Ramos (cell line): ENCODE measurements at regions not wholly inside any gene's neighbourhood (a gene's known extent, or its start where the extent isn't known, plus 50 kb on each side); places are given as distances from the start of the nearest gene placed in this dataset.
"Not testable (repeated sequence)": the region's sequence is repeated elsewhere in the genome, so short reads cannot be mapped to it uniquely, and the experiment has no call there.

Experiments used
- in situ Hi-C: fragments of 300-500 bp; cut with MboI; formaldehyde crosslinking; loops from one replicate; pipeline ENCODE4 v1.14.3; 2022; ENCODE audit warnings: low sequenced_read_pairs; ENCODE audit not compliant: unreplicated experiment

DNA sequence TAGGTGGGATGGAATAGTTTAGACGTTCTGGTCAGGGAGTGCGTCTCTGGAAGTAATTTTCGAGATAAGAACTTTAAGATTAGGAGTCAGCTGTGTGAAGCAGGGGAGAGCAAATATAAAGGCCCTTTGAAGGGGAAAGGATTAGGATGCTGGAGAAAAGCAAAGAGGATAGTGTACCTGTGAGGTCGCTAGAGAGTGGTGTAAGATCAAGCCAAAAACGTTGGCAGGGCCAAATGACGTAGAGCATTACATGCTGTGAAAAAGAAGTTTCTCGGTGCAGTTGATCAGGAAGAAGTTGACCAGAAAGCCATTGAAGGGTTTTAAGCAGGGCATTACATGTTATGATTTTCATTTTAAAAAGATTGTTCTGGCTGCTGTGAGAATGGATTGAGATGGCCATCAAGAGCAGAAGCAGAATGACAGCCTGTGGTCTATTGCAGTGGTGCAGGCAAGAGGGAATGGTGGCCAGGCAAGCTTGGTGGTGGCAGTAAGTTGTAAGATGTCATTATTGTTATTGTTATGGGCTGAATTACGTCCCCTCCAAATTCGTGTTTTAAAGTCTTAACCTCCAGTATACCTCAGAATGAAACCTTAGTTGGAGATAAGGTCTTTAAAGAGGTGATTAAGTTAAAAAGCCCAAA is 113.6 kb upstream of the KIF26B start:
- in situ Hi-C loops, result loop anchor here (5.0 to 10.0 kb wide), 2 partner anchors 244 to 436 kb away; no protein-coding TSS in a partner anchor

DNA sequence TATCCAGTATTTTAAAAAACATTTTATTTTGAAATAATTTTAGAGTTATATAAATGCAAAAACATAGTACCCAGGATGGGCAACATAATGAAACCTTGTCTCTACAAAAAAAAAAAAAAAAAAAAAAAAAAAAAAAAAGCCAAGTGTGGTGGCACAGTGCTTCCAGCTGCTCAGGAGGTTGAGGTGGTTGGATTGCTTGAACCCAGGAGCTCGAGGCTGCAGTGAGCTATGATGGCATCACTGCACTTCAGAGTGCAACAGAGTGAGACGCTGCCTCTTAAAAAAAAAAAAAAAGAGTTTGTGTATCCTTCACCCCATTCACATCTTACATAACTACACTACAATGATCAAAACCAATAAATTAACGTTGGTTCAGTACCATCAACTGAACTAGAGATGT is 115.6 kb upstream of the KIF26B start:
- in situ Hi-C loops, result no loop called here

DNA sequence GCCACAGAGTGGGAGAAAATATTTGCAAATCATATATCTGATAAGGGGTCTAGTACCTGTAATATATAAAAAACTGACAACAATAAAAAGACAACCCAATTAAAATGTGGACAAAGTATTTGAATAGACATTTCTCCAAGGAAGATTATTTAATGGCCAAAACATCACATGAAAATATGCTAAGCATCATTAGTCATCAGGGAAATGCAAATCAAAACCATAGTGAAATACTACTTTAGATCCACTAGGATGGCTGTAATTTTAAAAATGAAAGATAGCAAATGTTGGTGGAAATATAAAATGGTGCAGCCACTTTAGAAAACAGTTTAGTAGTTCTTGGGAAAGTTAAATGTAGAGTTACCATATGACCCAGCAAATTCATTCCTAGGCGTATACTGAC is 118.7 kb upstream of the KIF26B start:
- in situ Hi-C loops, result no loop called here

DNA sequence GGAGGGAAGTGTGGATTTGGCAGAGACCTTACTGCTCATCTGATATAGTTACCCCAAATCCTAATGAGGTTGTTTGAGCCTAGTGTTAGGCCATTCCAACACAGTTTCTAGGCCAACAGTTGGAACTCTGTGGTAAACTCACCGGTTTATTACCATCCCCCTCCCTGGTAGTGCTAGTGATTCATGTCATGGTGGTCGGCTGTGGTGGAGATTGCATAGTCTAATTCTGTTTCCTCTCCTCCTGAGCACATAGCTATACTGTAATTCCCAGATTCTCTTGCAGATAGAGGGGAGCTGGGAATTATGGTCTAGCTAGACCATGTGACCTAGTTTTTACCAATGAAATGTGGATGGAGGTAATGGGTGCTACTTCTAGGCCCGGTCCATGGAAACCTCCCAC is 123.7 kb upstream of the KIF26B start:
- in situ Hi-C loops, result no loop called here

DNA sequence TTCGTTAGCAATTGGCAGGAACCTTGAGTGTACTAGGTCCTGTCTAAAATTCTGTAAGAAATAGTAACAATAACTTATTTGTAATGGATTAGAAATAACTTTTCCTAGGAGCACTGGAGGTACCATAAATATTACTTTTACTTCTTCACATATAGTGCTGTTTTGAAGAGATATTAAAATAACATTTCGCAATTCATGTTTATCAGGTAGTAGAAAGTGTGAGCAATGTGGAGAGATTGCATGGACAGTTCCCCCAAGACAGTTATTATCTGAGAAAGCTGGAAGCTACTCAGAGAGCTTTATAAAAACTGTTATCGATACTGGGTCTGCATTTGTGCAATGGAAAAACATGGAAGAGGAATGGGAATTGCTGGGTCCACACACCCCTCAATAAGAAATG is 128.5 kb upstream of the KIF26B start:
- in situ Hi-C loops, result no loop called here

DNA sequence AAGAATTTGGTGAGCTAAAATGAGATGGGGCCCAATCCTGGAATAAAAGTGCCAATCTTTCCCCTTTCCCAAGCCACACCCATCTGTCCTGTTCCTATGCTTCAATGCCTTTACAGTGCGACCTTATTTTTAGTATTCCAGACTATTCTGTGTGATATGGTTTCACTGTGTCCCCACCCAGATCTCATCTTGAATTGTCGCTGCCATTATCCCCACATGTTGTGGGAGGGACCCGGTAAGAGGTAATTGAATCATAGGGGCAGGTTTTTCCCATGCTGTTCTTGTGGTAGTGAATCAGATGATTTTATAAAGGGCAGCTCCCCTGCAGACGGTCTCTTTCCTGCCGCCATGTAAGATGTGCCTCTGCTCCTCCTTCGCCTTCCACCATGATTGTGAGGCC is 129.3 kb upstream of the KIF26B start:
- in situ Hi-C loops, result no loop called here

DNA sequence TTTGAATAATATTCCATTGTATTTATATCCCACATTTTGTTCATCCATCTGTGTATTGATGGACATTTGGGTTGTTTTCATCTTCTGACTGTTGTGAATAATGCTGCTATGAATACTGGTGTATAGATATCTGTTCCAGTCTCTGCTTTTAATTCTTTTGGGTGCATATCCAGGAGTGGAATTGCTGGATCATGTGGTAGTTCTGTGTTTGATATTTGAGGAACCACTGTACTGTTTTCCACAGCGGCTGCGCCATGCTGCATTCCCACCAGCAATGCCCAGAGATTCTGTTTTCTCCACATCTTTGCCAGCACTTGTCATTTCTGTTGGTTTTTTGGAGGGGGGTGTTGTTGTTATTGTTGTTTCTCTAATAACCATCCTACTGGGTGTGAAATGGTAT is 131.6 kb upstream of the KIF26B start:
- in situ Hi-C loops, result no loop called here

DNA sequence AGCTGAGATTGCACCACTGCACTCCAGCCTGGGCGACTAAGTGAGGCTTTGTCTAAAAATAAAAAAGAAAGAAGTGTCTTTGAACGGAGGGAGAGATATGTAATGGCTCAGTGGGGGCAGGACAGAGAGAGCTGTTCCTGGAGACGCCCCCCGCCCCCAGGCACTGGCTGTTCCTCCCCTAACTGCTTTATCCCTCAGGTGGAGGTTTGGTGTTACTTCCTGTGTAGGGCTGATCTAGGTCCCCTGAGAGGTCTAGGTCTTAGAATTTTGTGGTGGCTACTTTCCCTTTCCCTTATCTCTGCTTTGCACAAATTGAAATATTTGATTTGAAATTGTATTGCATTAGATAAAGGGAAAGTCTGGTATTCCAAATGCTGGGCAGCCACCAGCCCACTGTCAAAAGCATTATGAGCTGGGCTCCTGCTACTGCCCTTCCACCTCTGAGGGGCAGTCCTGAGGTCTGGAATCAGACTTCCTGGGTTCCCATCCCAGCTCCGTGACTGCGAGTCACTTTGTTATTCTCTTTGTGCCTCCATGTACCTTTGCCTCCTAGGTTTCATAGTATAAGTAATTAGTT is 134.8 kb upstream of the KIF26B start:
- in situ Hi-C loops, result no loop called here

DNA sequence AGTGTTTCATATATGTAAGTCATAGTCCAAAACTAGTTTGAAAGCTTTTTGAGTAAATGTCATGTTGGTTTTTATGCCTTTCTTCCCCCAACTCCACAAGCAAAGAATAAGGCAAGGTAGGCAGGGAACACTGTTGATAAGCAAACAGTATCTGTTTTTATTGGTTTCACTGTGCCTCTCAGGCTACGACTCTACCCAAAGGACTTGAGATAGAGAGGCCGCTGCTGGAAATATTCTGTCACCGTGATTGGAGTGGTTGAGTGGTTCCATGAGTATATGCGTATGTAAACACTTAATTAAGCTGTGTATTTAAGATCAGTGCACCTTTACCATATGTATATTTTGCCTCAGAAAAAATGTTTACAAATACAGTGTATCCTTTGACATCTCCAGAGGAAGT is 138.1 kb upstream of the KIF26B start:
- in situ Hi-C loops, result no loop called here

DNA sequence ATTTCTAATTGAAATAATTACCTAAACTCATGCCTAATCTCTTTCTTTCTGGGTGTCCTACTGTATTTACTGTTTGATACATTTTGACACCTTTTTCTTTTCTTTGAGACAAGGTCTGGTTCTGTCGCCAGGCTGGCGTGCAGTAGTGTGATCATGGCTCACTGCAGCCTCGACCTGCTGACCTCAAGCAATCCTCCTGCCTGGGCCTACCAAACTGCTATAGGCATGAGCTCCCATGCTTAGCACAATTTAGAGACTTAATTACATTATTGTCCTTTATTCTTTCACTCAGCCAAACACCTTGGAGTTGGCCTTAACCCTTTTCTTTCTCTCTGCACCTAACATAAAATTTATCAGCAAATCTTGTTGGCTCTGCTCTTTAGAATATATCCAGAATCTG is 139.8 kb upstream of the KIF26B start:
- in situ Hi-C loops, result no loop called here

DNA sequence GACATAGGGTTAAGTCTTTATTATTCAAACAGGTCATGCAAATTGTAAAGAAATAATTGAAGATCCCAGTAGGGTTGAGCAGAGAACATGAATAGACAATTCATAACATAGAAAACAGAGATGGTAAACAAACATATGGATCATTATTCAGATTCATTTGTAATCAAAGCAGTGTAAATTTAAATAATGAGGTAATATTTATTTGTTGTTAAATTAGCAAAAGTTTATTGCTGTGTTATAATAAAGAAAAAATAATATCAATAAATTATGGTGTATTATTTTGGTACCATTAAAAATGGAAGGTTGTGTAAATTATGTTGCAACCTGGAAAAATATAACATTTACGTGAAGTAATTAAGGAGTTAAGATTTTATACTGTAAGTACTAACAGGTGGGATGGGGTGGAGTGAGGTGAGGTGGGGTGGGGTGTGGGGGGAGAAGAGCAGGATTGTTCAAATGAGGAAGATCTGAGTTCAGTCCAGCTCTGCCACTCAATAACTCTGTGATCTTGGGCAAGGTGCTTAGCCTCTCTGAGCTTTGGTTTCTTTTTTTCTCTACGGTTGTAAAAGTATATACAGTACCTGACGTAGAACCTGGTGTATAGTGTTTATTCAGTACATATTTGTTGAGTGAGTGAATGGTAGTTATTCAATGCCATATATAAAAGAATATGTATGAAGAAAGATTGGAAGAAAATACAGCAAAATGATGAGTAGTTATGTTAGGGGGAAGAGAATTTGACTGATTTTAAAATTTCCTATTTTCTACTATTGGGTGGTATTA is 140.3 kb upstream of the KIF26B start:
- in situ Hi-C loops, result no loop called here

DNA sequence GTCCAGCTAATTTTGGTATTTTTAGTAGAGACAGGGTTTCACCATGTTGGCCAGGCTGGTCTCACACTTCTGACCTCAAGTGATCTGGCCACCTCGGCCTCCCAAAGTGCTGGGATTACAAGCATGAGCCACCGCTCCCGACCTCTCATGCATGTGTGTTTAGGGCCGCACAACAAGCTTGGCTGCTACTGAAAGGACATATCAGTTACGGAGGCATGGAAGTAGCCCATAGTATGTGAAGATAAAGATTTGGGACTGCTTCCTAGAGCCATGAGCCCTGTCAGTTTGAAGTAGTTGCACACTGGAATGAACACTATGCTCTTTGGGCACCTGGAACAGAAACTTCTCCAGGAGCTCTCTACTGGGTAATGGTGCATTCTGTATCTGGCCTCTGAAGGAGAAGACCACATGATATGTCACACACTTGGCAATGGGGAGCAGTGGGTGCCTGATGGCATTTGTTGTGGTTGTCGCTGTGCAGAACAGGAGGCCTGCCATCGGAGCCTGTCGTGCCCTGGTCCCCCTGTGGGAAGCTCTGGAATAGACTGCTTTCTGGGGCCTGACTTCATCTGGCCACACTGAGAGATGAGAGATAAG is 144.7 kb upstream of the KIF26B start:
- in situ Hi-C loops, result no loop called here

DNA sequence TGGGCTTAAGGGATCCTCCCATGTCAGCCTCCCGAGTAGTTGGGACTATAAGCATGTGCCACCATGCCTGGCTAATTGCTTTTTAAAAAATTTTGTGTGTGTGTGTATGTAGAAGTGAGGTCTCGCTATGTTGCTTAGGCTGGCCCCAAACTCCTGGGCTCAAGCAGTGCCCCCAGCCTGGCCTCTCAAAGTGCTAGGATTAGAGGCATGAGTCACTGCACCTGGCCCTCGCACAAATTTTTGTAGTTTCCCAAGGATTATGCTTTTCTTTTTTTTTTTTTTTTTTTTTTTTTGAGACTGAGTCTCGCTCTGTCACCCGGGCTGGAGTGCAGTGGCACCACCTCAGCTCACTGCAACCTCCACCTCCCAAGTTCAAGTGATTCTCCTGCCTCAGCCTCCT is 144.4 kb upstream of the HNRNPU start:
- in situ Hi-C loops, result no loop called here

DNA sequence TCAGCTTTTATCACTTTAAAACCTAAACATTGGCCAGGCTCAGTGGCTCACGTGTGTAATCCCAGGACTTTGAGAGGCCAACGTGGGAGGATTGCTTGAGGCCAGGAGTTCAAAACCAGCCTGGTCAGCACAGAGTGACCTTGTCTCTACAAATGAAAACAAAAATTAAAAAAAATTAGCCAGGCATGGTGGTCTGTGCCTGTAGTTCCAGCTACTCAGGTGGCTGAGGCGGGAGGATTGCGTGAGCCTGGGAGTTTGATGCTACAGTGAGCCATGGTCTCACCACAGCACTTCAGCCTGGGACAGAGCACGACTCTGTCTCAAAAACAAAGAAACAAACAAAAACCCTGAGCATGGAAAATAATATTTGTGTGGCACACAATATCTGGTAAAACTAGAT is 143.5 kb upstream of the HNRNPU start:
- in situ Hi-C loops, result no loop called here

DNA sequence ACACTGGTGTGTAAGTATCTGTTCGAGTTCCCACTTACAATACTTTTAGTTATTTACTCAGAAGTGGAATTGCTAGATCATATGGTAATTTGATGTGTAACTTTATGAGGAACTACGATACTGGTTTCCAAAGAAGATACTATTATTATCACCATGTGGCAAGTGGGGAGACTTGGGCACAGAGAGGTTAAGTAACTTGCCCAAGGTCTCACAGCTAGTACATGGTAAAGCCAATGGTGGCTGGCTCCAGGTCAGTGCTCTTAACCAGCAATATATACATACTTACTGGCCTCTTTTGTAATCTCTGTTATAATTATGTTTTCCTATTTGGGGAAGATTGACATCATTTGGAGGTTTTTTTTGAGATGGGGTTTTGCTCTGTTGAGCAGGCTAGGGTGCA is 138.9 kb upstream of the HNRNPU start:
- in situ Hi-C loops, result no loop called here

DNA sequence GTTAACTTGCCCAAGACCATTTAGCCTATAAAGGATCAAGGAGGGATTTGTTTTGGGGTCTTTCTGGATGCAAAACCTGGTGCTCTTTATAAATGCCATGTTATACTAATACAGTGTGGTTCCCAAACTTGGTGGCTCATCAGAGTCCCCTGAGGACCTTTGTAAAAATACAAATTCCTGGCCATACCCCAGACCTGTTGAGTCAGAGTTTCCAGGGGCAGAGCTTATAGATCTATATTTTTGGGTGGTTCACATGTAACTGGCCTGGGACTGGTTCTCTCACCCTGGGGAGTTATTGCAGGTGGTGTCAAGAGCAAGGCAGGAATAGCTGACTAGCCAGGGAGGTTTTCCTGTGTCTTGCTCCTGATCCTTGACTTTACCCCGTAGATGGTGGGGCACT is 136.9 kb upstream of the HNRNPU start:
- in situ Hi-C loops, result no loop called here

DNA sequence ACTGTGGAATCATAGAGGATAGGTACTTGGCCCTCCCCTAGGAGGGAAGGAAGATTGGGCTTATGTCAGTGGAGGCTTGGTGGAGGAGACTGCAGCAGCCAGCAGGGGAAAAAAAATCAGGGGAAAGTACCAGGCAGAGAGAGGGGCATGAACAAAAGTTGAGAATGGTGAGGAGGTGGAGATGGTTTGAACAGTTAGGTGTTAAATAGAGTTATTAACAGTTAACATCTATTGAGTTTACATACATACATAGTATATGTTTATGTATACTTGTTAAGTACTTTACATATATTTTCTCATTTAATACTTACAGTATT is 136.5 kb upstream of the HNRNPU start:
- in situ Hi-C loops, result no loop called here

DNA sequence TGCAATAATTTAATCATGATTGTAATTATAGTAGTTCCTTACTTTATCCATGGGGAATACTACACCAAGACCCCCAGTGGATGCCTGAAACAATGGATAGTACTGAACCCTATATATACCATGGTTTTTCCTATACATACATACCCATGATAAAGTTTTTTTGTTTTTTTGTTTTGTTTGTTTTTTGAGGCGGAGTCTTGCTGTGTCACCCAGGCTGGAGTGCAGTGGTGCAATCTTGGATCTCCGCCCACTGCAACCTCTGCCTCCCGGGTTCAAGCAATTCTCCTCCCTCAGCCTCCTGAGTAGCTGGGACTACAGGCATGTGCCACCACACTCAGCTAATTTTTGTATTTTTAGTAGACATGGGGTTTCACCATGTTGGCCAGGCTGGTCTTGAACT is 135.3 kb upstream of the HNRNPU start:
- in situ Hi-C loops, result not testable (repeated sequence)

DNA sequence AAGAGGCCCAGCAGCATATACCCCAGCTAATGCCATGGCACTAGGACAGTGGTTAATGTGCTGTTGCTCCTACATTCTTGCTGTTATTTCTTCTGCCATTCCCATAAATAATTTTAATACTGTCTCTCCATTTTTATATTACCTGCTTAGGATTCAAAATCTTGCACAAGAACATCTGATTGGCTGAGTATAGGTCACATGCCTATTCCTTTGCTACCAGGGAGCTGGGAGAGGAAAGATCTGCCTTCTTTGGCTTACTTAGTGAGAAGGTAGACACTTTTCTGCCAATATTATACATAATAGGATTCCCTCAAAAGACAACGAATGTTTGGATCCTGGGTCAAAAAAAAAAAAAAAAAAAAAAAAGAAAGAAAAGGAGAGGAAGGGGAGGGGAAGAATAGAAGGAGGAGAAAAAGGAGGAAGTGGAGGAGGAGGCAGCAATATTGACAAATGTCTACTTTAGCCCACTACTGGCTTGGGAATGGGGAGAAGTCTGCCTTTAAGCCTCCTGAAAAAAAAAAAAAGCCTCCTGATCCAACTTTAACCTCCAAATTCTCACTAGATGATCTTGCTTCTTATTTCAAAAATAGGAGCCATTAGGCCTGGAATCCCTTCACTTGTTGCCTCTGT is 134.5 kb upstream of the HNRNPU start:
- in situ Hi-C loops, result no loop called here

DNA sequence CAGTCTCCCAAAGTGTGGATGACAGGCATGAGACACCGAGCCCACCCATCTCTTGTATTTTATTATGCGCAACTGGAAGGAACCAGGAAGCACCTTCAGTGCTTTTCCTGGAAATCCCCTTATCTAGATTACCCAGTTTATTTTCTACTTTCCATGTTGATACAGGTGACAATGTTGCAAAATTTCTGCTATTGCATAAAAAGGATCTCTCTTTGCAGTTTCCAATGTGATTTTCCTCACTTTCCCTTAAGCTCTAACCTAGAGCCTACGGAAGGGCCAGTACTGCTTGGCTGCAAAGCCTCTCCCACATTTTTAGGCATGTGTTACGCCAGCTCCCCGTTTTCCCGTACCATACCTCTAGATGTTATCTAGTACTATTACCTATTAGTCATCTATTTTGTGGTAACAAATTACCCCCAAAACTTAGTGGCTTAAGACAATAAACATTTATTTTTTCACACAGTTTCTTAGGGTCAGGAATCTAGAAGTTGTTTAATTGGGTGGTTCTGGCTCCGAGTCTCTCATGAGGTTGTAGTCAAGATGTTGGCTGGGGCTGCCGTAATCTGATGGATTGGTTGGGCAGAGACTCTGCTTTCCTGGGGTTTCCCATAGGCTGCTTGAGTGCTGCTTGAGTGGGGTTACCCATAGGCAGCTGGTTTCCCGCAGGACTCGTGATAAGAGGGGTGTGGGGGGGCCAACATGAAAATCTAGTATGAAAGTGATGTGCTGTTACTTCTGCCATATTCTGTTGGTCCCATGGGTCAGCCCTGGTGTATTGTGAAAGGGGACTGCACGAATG is 131.5 kb upstream of the HNRNPU start:
- in situ Hi-C loops, result no loop called here
